Hematopoietic multipotent progenitor cell (in vitro differentiated cells): ENCODE measurements at regions not wholly inside any gene's neighbourhood (a gene's known extent, or its start where the extent isn't known, plus 50 kb on each side); places are given as distances from the start of the nearest gene placed in this dataset.

ENCODE experiments used
- DNase-seq, 3 donors: peaks; one replicate each; pipeline ENCODE4 v3.0.0-alpha.2; 2011 to 2015; ENCODE audit warnings: low read depth in 2 of 3, low spot score in 2 of 3

GRCh38 chr6:147621263-147621662, 112.8 kb downstream of the SAMD5 start:
- no peak for DNase-seq

DNA sequence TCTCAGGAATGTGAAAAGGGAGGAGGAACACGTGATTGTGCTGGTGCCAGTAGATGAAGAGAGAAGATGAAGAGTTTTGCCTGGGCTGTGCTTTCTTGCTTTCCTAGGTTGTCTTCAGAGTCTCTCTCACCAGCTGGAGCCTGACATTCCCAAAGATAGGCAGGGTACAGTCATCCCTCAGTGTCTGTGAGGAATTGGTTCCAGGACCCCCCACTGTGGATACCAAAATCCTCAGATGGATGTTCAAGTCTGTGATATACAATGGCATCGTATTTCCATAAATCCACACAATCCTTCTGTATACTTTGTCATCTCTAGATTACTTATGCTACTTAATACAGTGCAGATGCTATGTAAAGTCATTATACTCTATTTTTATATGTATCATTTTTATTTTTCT, 113.5 kb downstream of the SAMD5 start:
- DNase-seq: no peak

GRCh38 chr6:147624946-147625515, 116.5 kb downstream of the SAMD5 start:
- DNase-seq: no peak

DNA sequence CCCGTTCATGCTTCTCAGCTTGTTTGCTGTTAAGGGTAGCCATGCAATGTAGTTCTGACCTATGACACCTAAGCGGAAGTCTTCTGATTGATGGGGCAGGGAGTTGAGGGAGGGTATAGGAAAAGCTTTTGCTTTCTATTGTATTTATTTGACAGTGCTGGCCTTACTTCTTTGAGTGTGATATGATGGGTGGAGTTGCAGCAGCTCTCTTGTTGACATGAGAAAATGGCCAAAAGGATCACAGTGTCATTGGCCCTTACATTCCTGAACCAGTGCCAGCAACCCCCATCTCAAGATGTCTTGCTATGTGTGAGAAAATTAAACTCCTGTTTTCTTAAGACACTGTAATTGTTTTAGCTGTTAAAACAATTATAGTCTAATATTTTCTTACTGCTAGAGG, 117.5 kb downstream of the SAMD5 start:
- no peak for DNase-seq

DNA sequence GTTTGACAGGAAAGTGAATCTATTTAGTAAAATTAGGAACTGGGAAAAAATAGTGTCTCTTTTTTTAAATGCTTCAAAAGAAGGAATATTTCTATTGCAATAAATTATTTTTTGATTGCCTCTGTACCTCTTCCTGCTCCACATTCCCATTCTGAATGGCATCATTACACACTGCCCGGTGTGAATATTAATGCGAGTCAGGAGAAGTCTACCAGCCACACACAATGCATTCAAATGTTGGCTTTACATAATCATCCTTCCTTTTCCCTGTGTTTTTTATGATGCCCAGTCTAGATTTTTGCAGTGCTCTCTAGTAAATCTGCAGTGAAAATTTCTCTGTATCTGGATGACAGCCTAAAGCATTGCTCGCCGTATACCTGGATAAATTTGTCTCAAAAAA, 118.9 kb downstream of the SAMD5 start:
- no peak for DNase-seq

- no peak for DNase-seq
These were observed 124.7 kb downstream of the SAMD5 start for GRCh38 chr6:147633191-147633590.

GRCh38 chr6:147637620-147638195, 129.2 kb downstream of the SAMD5 start:
- no peak for DNase-seq

DNA sequence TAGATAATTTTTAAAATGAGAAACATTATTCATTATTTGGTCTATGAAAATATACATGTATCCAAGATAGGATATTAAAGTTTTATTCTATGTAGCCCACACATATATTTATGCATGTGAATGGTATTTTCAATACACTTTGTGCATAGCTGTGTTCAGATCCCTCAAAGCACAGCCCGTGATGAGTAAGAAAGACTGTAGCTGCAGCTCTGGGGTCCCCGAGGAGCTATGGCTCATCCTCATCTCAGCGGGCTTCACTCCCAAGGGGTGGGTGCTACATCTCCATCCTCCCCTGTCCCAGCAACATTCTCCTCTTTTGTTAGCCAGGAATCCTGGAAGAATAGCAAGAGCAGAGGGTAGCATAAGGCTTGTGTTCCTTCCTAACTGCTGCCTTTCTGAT, 130.8 kb downstream of the SAMD5 start:
- DNase-seq: no peak

DNA sequence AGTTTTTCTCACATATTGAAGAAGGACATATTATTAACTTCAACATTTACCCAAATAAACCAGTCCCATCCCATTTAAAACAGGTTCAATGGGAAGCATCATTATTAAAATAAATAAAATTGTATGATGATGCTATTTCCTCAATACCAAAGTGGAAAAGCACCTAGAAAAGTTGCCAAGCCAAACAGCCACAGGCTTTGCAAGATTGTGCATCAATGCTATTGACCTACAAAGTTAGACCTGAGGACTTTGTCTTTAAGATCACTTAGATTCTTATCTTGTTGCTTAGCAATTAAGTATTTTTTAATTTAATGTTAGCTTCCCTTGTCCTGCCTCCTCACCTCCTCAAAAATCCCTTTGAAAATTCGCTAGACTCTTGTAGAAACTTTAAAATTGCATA, 132.1 kb downstream of the SAMD5 start:
- DNase-seq: no peak

DNA sequence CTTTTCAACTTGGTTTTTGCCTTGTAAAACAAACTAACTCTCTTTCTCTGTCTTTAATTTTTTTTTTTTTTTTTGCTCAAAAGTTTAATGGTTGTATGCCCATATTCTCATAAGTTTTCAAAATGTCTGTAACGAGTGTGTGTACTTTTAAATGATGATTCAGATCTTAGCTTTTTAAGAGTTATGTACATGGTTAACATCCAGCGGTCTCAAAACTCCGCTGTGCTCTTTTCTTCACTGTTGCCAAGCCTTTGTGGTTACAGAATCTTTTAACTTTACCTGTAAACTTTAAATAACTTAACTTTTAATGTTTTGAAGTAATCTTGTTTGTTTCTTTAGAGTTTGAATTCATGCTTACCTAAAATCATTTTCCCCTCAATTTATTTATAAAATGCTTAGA, 133.0 kb downstream of the SAMD5 start:
- DNase-seq: no peak

DNA sequence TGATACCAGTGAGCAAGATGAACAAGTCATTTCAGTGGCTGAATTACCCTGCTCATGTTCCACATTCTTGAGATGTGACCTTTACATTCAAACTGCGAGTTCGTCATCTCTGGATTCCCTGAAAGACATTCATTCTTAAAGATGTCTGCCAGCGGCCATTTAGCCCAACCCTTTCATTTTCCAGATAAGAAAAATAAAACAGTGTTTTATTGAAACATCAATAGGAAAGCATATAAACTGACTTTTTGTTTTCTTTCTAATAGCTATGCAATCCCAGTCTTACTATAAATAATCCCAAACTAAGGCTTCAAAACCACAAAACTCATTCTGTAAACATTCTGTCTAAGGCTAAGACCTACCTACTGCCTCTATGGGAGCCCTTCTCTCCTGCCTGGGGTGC, 134.0 kb downstream of the SAMD5 start:
- no peak for DNase-seq

DNA sequence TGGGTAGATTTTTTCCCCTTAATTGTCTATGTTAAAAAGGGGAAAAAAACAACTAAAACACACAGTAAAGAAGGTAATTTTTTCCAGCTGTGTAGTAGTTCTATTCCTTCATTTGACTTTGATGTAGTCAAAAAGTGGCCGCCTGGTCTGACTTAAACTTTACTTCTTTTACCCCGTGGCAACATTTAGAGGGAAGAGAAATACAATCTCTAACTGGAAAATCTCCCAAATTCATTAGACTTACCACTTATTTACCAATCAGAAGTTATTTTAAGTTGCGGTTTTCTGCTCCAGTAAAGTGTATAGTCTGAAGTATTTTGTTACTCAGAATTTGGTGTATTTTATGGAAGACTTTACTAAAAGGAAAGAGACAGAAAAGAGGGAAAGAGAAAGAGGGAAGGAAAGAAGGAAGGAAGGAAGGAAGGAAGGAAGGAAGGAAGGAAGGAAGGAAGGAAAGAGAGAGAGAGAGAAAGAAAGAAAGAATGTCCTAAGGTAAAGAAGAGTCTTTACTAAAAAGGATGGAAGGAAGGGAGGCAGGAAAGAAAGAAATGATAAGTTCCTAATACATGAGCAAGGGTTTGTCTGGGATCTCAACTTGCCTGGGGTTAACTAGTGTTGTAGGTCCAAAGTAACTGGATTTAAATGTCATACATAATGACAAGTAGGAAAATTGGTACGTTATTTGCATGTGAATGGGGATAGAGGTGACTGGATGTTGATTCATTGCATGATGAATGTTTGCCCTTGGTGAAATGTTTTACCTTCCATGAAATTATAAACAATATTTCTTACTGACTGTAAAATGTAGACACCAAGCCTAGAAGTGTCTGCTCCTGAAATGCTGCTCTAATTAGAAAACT, 135.1 kb downstream of the SAMD5 start:
- DNase-seq: no peak

DNA sequence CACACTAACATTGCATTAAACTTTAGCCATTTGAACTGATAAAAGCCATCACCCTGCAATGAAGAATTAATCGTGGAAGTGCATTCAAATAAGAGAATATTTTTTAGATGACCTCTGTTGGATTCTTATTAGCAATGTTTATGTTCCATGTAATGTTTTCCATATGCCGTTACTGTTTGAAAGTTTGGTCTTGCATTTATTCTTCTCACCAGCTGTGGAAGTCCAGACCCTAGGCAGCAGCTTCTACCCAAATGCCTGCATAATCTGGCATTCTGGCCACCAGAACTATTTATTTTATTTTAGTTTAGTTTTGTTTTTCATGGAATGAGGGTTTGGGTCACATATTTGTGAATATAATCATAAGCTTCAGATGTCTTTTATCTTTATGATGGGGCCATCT, 140.4 kb downstream of the SAMD5 start:
- DNase-seq: no peak

GRCh38 chr6:147651249-147652063, 143.0 kb downstream of the SAMD5 start:
- DNase-seq: no peak

- no peak for DNase-seq
These were observed 145.1 kb downstream of the SAMD5 start for GRCh38 chr6:147653631-147654030.

GRCh38 chr6:147654103-147654845, 145.8 kb downstream of the SAMD5 start:
- no peak for DNase-seq

DNA sequence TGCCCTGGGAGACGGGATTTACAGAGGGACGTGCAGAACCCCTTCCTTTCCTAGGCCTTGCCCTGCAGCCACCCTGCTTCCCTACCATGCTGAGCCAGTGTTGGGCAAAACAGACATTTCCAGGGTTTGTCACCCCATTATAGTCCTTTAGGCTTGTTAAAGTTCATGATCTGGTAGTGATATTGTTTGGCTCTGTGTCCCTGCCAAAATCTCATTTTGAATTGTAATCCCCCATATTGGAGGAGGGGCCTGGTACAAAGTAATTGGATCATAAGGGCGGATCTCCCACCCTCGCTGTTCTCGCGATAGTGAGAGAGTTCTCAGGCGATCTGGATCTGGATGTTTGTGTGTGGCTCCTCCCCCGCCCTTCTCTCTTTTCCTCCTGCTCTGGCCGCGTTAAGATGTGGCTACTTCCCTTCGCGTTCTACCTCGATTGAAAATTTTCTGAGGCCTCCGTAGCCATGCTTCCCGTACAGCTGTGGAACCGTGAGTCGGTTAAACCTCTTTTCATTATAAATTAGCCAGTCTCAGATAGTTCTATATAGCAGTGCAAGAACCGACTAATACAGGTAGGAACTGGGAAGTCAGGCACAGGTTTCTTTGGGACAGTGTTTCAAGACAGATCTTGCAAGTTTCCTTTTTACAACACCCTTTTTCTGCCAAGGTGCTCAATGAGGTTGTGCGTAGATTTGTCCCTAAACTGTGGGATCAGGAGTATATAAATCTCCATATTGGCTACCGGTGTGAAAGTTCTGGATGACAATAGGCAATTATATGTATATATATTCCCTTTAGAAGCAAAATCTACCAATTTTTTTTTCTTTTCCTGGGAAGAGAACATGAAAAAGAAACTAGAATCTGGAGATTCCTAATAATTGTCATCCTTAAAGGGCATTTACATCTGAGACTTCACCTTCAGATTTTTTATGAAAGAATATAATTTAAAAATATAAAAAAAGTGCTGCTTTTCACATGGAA, 152.1 kb downstream of the SAMD5 start:
- DNase-seq: no peak

DNA sequence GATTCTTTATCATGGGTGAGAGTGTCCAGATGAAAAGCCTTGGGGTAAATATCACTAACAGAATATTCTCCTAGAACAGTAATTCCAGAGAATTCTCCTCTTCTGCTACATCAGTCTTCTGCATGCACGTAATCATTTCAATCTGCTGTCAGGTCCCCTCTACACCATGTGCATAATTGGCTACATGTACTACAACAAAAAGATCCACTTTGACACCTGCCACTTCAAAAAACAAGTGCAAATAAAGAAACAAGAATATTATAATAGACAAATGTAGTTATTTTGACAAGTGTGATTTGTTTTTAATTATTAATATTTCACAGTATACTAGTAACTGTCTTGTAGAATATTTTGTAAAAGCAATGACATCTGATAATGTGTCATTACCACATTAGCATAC, 154.2 kb downstream of the SAMD5 start:
- DNase-seq: no peak

GRCh38 chr6:147664092-147664491, 155.6 kb downstream of the SAMD5 start:
- DNase-seq: no peak
